Endothelial cell (in vitro differentiated cells): ENCODE measurements at regions not wholly inside any gene's neighbourhood (a gene's known extent, or its start where the extent isn't known, plus 50 kb on each side); places are given as distances from the start of the nearest gene placed in this dataset.

Experiments
- DNase-seq: peaks from one replicate; pipeline ENCODE4 v3.0.0; 2021; ENCODE audit warnings: low spot score
- H3K27ac Mint-ChIP-seq: one replicate; pipeline ENCODE4 v1.8.0; 2021; ENCODE audit warnings: mixed read lengths, inconsistent platforms; ENCODE audit not compliant: unreplicated experiment
- H3K27me3 Mint-ChIP-seq: one replicate; pipeline ENCODE4 v1.8.0; 2021; ENCODE audit warnings: mild to moderate bottlenecking, moderate library complexity, mixed read lengths, inconsistent platforms; ENCODE audit not compliant: unreplicated experiment
- H3K36me3 Mint-ChIP-seq: one replicate; pipeline ENCODE4 v1.8.0; 2021; ENCODE audit warnings: mild to moderate bottlenecking, low read depth, mixed read lengths, inconsistent platforms; ENCODE audit not compliant: unreplicated experiment
- H3K4me1 Mint-ChIP-seq: one replicate; pipeline ENCODE4 v1.8.0; 2021; ENCODE audit warnings: mild to moderate bottlenecking, mixed read lengths, inconsistent platforms; ENCODE audit not compliant: unreplicated experiment
- H3K4me3 Mint-ChIP-seq: one replicate; pipeline ENCODE4 v1.8.0; 2021; ENCODE audit warnings: mild to moderate bottlenecking, mixed read lengths, inconsistent platforms; ENCODE audit not compliant: unreplicated experiment
- H3K9me3 Mint-ChIP-seq: one replicate; pipeline ENCODE4 v1.8.0; 2021; ENCODE audit warnings: mixed read lengths, inconsistent platforms; ENCODE audit not compliant: unreplicated experiment
- TF ChIP-seq, protein P1 (sequence below): fragments of 200-600 bp; sonication (generic); IDR thresholded peaks from one replicate; pipeline ENCODE4 v1.5.0; 2021; ENCODE audit warnings: antibody characterized with exemption; ENCODE audit not compliant: unreplicated experiment

- Mint-ChIP-seq H3K4me1 (peaks cover 43% of the 10 kb centered on the region), H3K27ac (no peak overlapping the region), H3K9me3 (no peaks in the 10 kb centered on the region), H3K36me3 (peaks cover 2% of the 10 kb centered on the region), H3K27me3 (peaks cover 1% of the 10 kb centered on the region), H3K4me3 (no peak overlapping the region)
- TF ChIP-seq, protein P1, sequence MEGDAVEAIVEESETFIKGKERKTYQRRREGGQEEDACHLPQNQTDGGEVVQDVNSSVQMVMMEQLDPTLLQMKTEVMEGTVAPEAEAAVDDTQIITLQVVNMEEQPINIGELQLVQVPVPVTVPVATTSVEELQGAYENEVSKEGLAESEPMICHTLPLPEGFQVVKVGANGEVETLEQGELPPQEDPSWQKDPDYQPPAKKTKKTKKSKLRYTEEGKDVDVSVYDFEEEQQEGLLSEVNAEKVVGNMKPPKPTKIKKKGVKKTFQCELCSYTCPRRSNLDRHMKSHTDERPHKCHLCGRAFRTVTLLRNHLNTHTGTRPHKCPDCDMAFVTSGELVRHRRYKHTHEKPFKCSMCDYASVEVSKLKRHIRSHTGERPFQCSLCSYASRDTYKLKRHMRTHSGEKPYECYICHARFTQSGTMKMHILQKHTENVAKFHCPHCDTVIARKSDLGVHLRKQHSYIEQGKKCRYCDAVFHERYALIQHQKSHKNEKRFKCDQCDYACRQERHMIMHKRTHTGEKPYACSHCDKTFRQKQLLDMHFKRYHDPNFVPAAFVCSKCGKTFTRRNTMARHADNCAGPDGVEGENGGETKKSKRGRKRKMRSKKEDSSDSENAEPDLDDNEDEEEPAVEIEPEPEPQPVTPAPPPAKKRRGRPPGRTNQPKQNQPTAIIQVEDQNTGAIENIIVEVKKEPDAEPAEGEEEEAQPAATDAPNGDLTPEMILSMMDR: no peak
- no peak for DNase-seq
These were observed 234.1 kb downstream of the SOX4 start for GRCh38 chr6:21827425-21828202.

DNA sequence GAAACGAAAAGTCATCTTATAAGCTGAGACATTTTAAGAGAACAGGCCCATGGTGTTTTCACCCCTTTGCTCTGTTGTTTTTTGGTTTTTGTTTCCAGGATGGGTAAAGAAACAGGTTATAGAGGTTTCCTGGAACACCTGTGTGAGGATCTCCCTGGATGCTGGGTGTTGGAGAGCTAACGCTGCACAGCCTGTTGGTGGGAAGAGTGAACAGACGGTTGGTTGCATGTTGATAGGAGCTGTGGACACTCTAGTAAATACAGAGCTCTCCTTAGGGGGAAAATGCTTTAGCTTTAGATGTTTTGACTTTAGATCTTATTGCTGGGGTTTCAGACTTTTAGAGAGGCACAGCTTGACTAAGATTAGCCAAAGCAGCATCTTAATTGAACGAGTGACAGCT lies 235.2 kb downstream of the SOX4 start:
- Mint-ChIP-seq H3K9me3 (no peaks in the 10 kb centered on the region), H3K4me3 (no peak overlapping the region), H3K27ac (no peak overlapping the region), H3K4me1 (peaks cover 35% of the 10 kb centered on the region), H3K27me3 (no peaks in the 10 kb centered on the region), H3K36me3 (peaks cover 6% of the 10 kb centered on the region)
- DNase-seq: no peak
- TF ChIP-seq, protein P1: no peak

GRCh38 chr6:21829126-21829525 lies 235.6 kb downstream of the SOX4 start:
- H3K4me1 Mint-ChIP-seq: peaks cover 34% of the 10 kb centered on the region
- no peaks in the 10 kb centered on the region for H3K9me3 Mint-ChIP-seq
- H3K27ac Mint-ChIP-seq: no peak overlapping the region
- DNase-seq: no peak
- H3K36me3 Mint-ChIP-seq: peaks cover 6% of the 10 kb centered on the region
- H3K4me3 Mint-ChIP-seq: no peak overlapping the region
- TF ChIP-seq, protein P1: no peak
- H3K27me3 Mint-ChIP-seq: no peaks in the 10 kb centered on the region

GRCh38 chr6:21831521-21832291 lies 238.2 kb downstream of the SOX4 start:
- Mint-ChIP-seq H3K27me3 (no peaks in the 10 kb centered on the region), H3K36me3 (peaks cover 10% of the 10 kb centered on the region), H3K4me3 (no peak overlapping the region), H3K4me1 (peaks cover 37% of the 10 kb centered on the region), H3K9me3 (no peaks in the 10 kb centered on the region), H3K27ac (no peak overlapping the region)
- TF ChIP-seq, protein P1: no peak
- no peak for DNase-seq

GRCh38 chr6:21836277-21836676 lies 242.7 kb downstream of the SOX4 start:
- TF ChIP-seq, protein P1: no peak
- no peak for DNase-seq
- H3K9me3 Mint-ChIP-seq: no peaks in the 10 kb centered on the region
- H3K27me3 Mint-ChIP-seq: no peaks in the 10 kb centered on the region
- H3K36me3 Mint-ChIP-seq: peaks cover 10% of the 10 kb centered on the region
- no peak overlapping the region for H3K4me3 Mint-ChIP-seq
- H3K4me1 Mint-ChIP-seq: peaks cover 48% of the 10 kb centered on the region
- peak overlapping the region; percentile 57 for H3K27ac Mint-ChIP-seq
